HK-2 (cell line): ENCODE measurements at regions not wholly inside any gene's neighbourhood (a gene's known extent, or its start where the extent isn't known, plus 50 kb on each side); places are given as distances from the start of the nearest gene placed in this dataset.
"Not testable (repeated sequence)": the region's sequence is repeated elsewhere in the genome, so short reads cannot be mapped to it uniquely, and the experiment has no call there.

Experiments used
- DNase-seq: peaks from one replicate; pipeline ENCODE4 v3.0.0-alpha.2; 2018; ENCODE audit not compliant: unreplicated experiment

- DNase-seq, result no peak
Measured at GRCh38 chr6:82118150-82118562, 129.4 kb downstream of the IBTK start.

- no peak for DNase-seq
Measured at GRCh38 chr6:82114748-82115147, 132.8 kb downstream of the IBTK start.

- DNase-seq, result no peak
Measured at GRCh38 chr6:82113231-82113630, 134.3 kb downstream of the IBTK start.

GRCh38 chr6:82111818-82112217 lies 135.7 kb downstream of the IBTK start:
- no peak for DNase-seq

- DNase-seq, result no peak
Measured at GRCh38 chr6:82111114-82111513, 136.4 kb downstream of the IBTK start.

GRCh38 chr6:82103171-82103570 lies 144.4 kb downstream of the IBTK start:
- not testable (repeated sequence) for DNase-seq

GRCh38 chr6:82101374-82102114 lies 146.0 kb downstream of the IBTK start:
- DNase-seq, result not testable (repeated sequence)

GRCh38 chr6:82100763-82101162 lies 146.8 kb downstream of the IBTK start:
- not testable (repeated sequence) for DNase-seq

- no peak for DNase-seq
Measured at GRCh38 chr6:82097676-82098075, 149.9 kb downstream of the IBTK start.

GRCh38 chr6:82095091-82095490 lies 152.5 kb downstream of the IBTK start:
- no peak for DNase-seq

GRCh38 chr6:82094166-82094806 lies 153.3 kb downstream of the IBTK start:
- DNase-seq, result no peak

GRCh38 chr6:82088978-82089771 lies 158.4 kb downstream of the IBTK start:
- DNase-seq, result no peak

- no peak for DNase-seq
Measured at GRCh38 chr6:82086944-82087343, 160.6 kb downstream of the IBTK start.

GRCh38 chr6:82085701-82086100 lies 161.8 kb downstream of the IBTK start:
- no peak for DNase-seq

GRCh38 chr6:82084324-82084920 lies 163.1 kb downstream of the IBTK start:
- DNase-seq, result no peak

GRCh38 chr6:82083646-82084045 lies 163.9 kb downstream of the IBTK start:
- DNase-seq, result no peak

GRCh38 chr6:82080767-82081166 lies 166.8 kb downstream of the IBTK start:
- no peak for DNase-seq

- DNase-seq, result no peak
Measured at GRCh38 chr6:82078286-82078908, 169.1 kb downstream of the IBTK start.

GRCh38 chr6:82076916-82077315 lies 170.6 kb downstream of the IBTK start:
- DNase-seq, result no peak

- no peak for DNase-seq
Measured at GRCh38 chr6:82074556-82074955, 173.0 kb downstream of the IBTK start.

- no peak for DNase-seq
Measured at GRCh38 chr6:82073484-82073883, 174.1 kb downstream of the IBTK start.

GRCh38 chr6:82072751-82073150 lies 174.8 kb downstream of the IBTK start:
- peak; percentile 10 for DNase-seq
